ENCODE measurements at regions not wholly inside any gene's neighbourhood (a gene's known extent, or its start where the extent isn't known, plus 50 kb on each side); places are given as distances from the start of the nearest gene placed in this dataset.

- no peak for DNase-seq (ENCODE audit: low read depth)
These were observed 252.2 kb upstream of the CDH20 start for GRCh38 chr18:61080954-61081528.

GRCh38 chr18:61082976-61083630 lies 250.1 kb upstream of the CDH20 start:
- DNase-seq (ENCODE audit: low read depth) = no peak

- DNase-seq (ENCODE audit: low read depth) = no peak
These were observed 248.2 kb upstream of the CDH20 start for GRCh38 chr18:61085036-61085435.

- no peak for DNase-seq (ENCODE audit: low read depth)
These were observed 247.5 kb upstream of the CDH20 start for GRCh38 chr18:61085761-61086160.

GRCh38 chr18:61086657-61087056 lies 246.6 kb upstream of the CDH20 start:
- DNase-seq (ENCODE audit: low read depth) = no peak

- no peak for DNase-seq (ENCODE audit: low read depth)
These were observed 241.9 kb upstream of the CDH20 start for GRCh38 chr18:61091379-61091778.

GRCh38 chr18:61093965-61094364 lies 239.3 kb upstream of the CDH20 start:
- DNase-seq (ENCODE audit: low read depth) = no peak

GRCh38 chr18:61096226-61096625 lies 237.0 kb upstream of the CDH20 start:
- DNase-seq (ENCODE audit: low read depth) = no peak

GRCh38 chr18:61107113-61107512 lies 226.1 kb upstream of the CDH20 start:
- DNase-seq (ENCODE audit: low read depth) = no peak

GRCh38 chr18:61108706-61109105 lies 224.5 kb upstream of the CDH20 start:
- DNase-seq (ENCODE audit: low read depth) = no peak

- no peak for DNase-seq (ENCODE audit: low read depth)
These were observed 209.9 kb upstream of the CDH20 start for GRCh38 chr18:61123309-61123708.

GRCh38 chr18:61127714-61128467 lies 205.3 kb upstream of the CDH20 start:
- no peak for DNase-seq (ENCODE audit: low read depth)

- DNase-seq (ENCODE audit: low read depth) = no peak
These were observed 204.2 kb upstream of the CDH20 start for GRCh38 chr18:61129001-61129400.

GRCh38 chr18:61132031-61132430 lies 201.2 kb upstream of the CDH20 start:
- no peak for DNase-seq (ENCODE audit: low read depth)

- DNase-seq (ENCODE audit: low read depth) = no peak
These were observed 199.4 kb upstream of the CDH20 start for GRCh38 chr18:61133783-61134182.

- no peak for DNase-seq (ENCODE audit: low read depth)
These were observed 196.4 kb upstream of the CDH20 start for GRCh38 chr18:61136711-61137251.

- DNase-seq (ENCODE audit: low read depth) = no peak
These were observed 191.5 kb upstream of the CDH20 start for GRCh38 chr18:61141691-61142090.

GRCh38 chr18:61148322-61148721 lies 184.9 kb upstream of the CDH20 start:
- no peak for DNase-seq (ENCODE audit: low read depth)

- DNase-seq (ENCODE audit: low read depth) = peak; percentile 3
These were observed 183.4 kb upstream of the CDH20 start for GRCh38 chr18:61149786-61150185.

- no peak for DNase-seq (ENCODE audit: low read depth)
These were observed 179.7 kb upstream of the CDH20 start for GRCh38 chr18:61153571-61153970.

GRCh38 chr18:61154866-61155265 lies 178.4 kb upstream of the CDH20 start:
- no peak for DNase-seq (ENCODE audit: low read depth)

GRCh38 chr18:61155586-61155985 lies 177.6 kb upstream of the CDH20 start:
- DNase-seq (ENCODE audit: low read depth) = no peak

- DNase-seq (ENCODE audit: low read depth) = no peak
These were observed 175.8 kb upstream of the CDH20 start for GRCh38 chr18:61157451-61157850.
